Lower leg skin (tissue), 3 donors: ENCODE measurements at regions not wholly inside any gene's neighbourhood (a gene's known extent, or its start where the extent isn't known, plus 50 kb on each side); places are given as distances from the start of the nearest gene placed in this dataset.

Source experiments
- CTCF ChIP-seq, 3 donors: fragments of 450-650 bp; IDR thresholded peaks; one replicate each; pipeline ENCODE4 v1.5.1; 2016; ENCODE audit warnings: antibody characterized with exemption in 3 of 3, mild to moderate bottlenecking in 3 of 3, moderate library complexity in 2 of 3
- POLR2A ChIP-seq, 2 donors: fragments of 450-650 bp; IDR thresholded peaks; one replicate each; pipeline ENCODE4 v1.6.1; 2016 to 2017; ENCODE audit warnings: antibody characterized with exemption in 2 of 2, mild to moderate bottlenecking in 1 of 2, moderate library complexity in 1 of 2

DNA sequence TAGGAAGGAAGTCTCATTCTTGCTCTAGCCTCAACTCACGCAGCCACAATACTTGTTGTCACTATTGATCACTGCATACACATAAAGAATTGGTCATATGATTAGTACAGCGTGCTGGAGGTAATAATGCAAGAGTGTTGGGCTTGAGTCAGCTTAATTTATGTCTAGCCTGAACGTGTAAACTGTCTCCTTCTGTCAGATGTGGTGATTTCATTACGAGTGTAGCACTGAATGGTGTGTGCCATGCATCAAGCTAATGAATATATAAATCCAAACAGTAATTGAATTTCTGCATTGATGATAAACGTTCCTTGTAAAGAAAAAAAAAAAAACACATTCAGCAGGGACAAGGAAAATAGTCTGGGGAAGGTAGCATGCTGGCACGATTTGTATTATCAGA is 396.2 kb upstream of the RAG2 start:
- TF ChIP-seq CTCF (IDR thresholded peaks at IDR 0.05) = no peak
- no peak for TF ChIP-seq POLR2A (IDR thresholded peaks at IDR 0.05)
